OCI-LY7 (cell line): ENCODE measurements at regions not wholly inside any gene's neighbourhood (a gene's known extent, or its start where the extent isn't known, plus 50 kb on each side); places are given as distances from the start of the nearest gene placed in this dataset.

ENCODE experiments used
- BruUV-seq: library from RNA; stranded (reverse); fragments of 400-500 nt; replicated peaks from 2 replicates; lab custom pipeline; 2021; lab: Mats Ljungman, UMichigan
- CTCF ChIA-PET: fragments of 300-600 bp; sonication (Branson Sonifier 250); formaldehyde crosslinking; loops from one replicate; lab custom pipeline; 2022; ENCODE audit warnings: antibody characterized with exemption; ENCODE audit not compliant: unreplicated experiment; lab: Charles Lee
- POLR2A ChIA-PET: fragments of 300-600 bp; sonication (Branson Sonifier 250); formaldehyde crosslinking; loops from one replicate; lab custom pipeline; 2022; ENCODE audit warnings: antibody characterized with exemption; lab: Charles Lee
- DNase-seq: peaks from one replicate; pipeline ENCODE4 v3.0.0-alpha.2; 2015; ENCODE audit warnings: low spot score
- H2AFZ ChIP-seq: fragments of 200-600 bp; sonication (generic), shearing (Covaris generic); 2 replicates; pipeline ENCODE4 v1.6.1; 2014; ENCODE audit warnings: mild to moderate bottlenecking, antibody characterized with exemption, low read length, moderate library complexity
- H3K27ac ChIP-seq: fragments of 200-600 bp; sonication (generic); 2 replicates; pipeline ENCODE4 v1.5.1; 2014; ENCODE audit warnings: mixed run types, low read depth, mild to moderate bottlenecking, moderate library complexity, low read length, inconsistent platforms; ENCODE audit not compliant: poor library complexity, severe bottlenecking
- H3K36me3 ChIP-seq: fragments of 200-600 bp; sonication (generic); 2 replicates; pipeline ENCODE4 v1.6.1; 2014; ENCODE audit warnings: mild to moderate bottlenecking, antibody characterized with exemption, low read length, moderate library complexity, mixed read lengths; ENCODE audit not compliant: insufficient read depth
- H3K4me1 ChIP-seq: fragments of 200-600 bp; sonication (generic); 2 replicates; pipeline ENCODE4 v1.5.1; 2014; ENCODE audit warnings: mild to moderate bottlenecking, low read length; ENCODE audit not compliant: insufficient read depth, poor library complexity, severe bottlenecking
- H3K4me2 ChIP-seq: fragments of 200-600 bp; sonication (generic); 2 replicates; pipeline ENCODE4 v1.6.1; 2014; ENCODE audit warnings: mild to moderate bottlenecking, low read length
- H3K4me3 ChIP-seq: fragments of 200-600 bp; sonication (generic); 2 replicates; pipeline ENCODE4 v1.5.1; 2014; ENCODE audit warnings: mild to moderate bottlenecking, low read depth, low read length; ENCODE audit not compliant: poor library complexity, severe bottlenecking
- H3K79me2 ChIP-seq: fragments of 200-600 bp; sonication (generic); 2 replicates; pipeline ENCODE4 v1.6.1; 2016; ENCODE audit warnings: low read depth, mild to moderate bottlenecking, low read length, moderate library complexity, mixed read lengths; ENCODE audit not compliant: insufficient read depth
- H3K9me2 ChIP-seq: fragments of 200-600 bp; sonication (generic); 2 replicates; pipeline ENCODE4 v1.6.1; 2016; ENCODE audit warnings: mild to moderate bottlenecking, low read length, mixed read lengths; ENCODE audit not compliant: insufficient read depth
- H3K9me3 ChIP-seq: fragments of 200-600 bp; sonication (generic); 2 replicates; pipeline ENCODE4 v1.6.1; 2014; ENCODE audit warnings: mild to moderate bottlenecking, mixed run types, low read length, mixed read lengths
- H4K20me1 ChIP-seq: fragments of 200-600 bp; sonication (generic); 2 replicates; pipeline ENCODE4 v1.6.1; 2014; ENCODE audit warnings: mild to moderate bottlenecking, antibody characterized with exemption, low read length, moderate library complexity, mixed read lengths; ENCODE audit not compliant: insufficient read depth
- CTCF ChIP-seq: fragments of 200-600 bp; sonication (generic); conservative IDR thresholded peaks from 2 replicates; pipeline ENCODE4 v1.5.1; 2014; ENCODE audit warnings: mild to moderate bottlenecking, antibody characterized with exemption, low read length, moderate library complexity, mixed read lengths
- EZH2phosphoT487 ChIP-seq: fragments of 200-600 bp; sonication (generic); IDR thresholded peaks from 2 replicates; pipeline ENCODE4 v1.6.1; 2018; ENCODE audit warnings: low read depth, borderline replicate concordance, mild to moderate bottlenecking, mixed run types, antibody characterized with exemption, low read length, moderate library complexity, mixed read lengths
- intact Hi-C: fragments of 100-400 bp; cut with micrococcal nuclease; formaldehyde crosslinking; loops from one replicate; pipeline ENCODE4 v1.10.0; 2022; ENCODE audit not compliant: unreplicated experiment

- CTCF ChIA-PET: no interaction called here
- Histone ChIP-seq H3K79me2 (no peaks in the 10 kb centered on the region), H4K20me1 (no peaks in the 10 kb centered on the region), H3K36me3 (no peaks in the 10 kb centered on the region; the same call in 1 of the 2 replicates), H3K9me3 (no peaks in the 10 kb centered on the region), H3K9me2 (no peaks in the 10 kb centered on the region), H2AFZ (no peak overlapping the region), H3K4me1 (peaks cover 4% of the 10 kb centered on the region), H3K4me2 (no peak overlapping the region), H3K27ac (no peak overlapping the region), H3K4me3 (no peak overlapping the region)
- POLR2A ChIA-PET: no interaction called here
- no peak for TF ChIP-seq CTCF
- TF ChIP-seq EZH2phosphoT487: no peak
- no peak for DNase-seq
- intact Hi-C loops: loop anchor here (5.0 kb wide), 3 partner anchors 160 to 235 kb away; no protein-coding TSS in a partner anchor
- no TSS peak for BruUV-seq
These were observed 186.0 kb downstream of the MID1IP1 start for GRCh38 chrX:38987198-38987651.

- no peaks in the 10 kb centered on the region for H3K9me2 ChIP-seq
- H4K20me1 ChIP-seq: no peaks in the 10 kb centered on the region
- H3K4me2 ChIP-seq: no peak overlapping the region
- H3K36me3 ChIP-seq: no peaks in the 10 kb centered on the region; the same call in 1 of the 2 replicates
- POLR2A ChIA-PET: no interaction called here
- no TSS peak for BruUV-seq
- no peak overlapping the region for H2AFZ ChIP-seq
- H3K4me1 ChIP-seq: peaks cover 4% of the 10 kb centered on the region
- H3K27ac ChIP-seq: no peak overlapping the region
- no peak for DNase-seq
- no peak overlapping the region for H3K4me3 ChIP-seq
- intact Hi-C loops: loop anchor here (5.0 kb wide), 3 partner anchors 159 to 236 kb away; no protein-coding TSS in a partner anchor
- H3K9me3 ChIP-seq: no peaks in the 10 kb centered on the region
- TF ChIP-seq CTCF: no peak
- no peak for TF ChIP-seq EZH2phosphoT487
- H3K79me2 ChIP-seq: no peaks in the 10 kb centered on the region
- CTCF ChIA-PET: no interaction called here
These were observed 187.0 kb downstream of the MID1IP1 start for GRCh38 chrX:38988301-38988700.

GRCh38 chrX:38989076-38989475 is 187.8 kb downstream of the MID1IP1 start:
- no TSS peak for BruUV-seq
- DNase-seq: no peak
- CTCF ChIA-PET: no interaction called here
- Histone ChIP-seq H3K4me1 (peaks cover 4% of the 10 kb centered on the region), H3K36me3 (no peaks in the 10 kb centered on the region), H4K20me1 (no peaks in the 10 kb centered on the region), H3K9me2 (no peaks in the 10 kb centered on the region), H3K27ac (no peak overlapping the region), H3K79me2 (no peaks in the 10 kb centered on the region), H3K4me2 (no peak overlapping the region), H2AFZ (no peak overlapping the region), H3K4me3 (no peak overlapping the region), H3K9me3 (no peaks in the 10 kb centered on the region)
- POLR2A ChIA-PET: no interaction called here
- intact Hi-C loops: loop anchor here (5.0 kb wide), 3 partner anchors 158 to 237 kb away; no protein-coding TSS in a partner anchor
- TF ChIP-seq CTCF: no peak
- no peak for TF ChIP-seq EZH2phosphoT487
